ENCODE measurements at regions not wholly inside any gene's neighbourhood (a gene's known extent, or its start where the extent isn't known, plus 50 kb on each side); places are given as distances from the start of the nearest gene placed in this dataset.
"Not testable (repeated sequence)": the region's sequence is repeated elsewhere in the genome, so short reads cannot be mapped to it uniquely, and the experiment has no call there.

- H3K4me1 ChIP-seq = no peaks in the 10 kb centered on the region
- no peak for ATAC-seq
- intact Hi-C loops (cut with DNase I) = no loop called here
- H3K27ac ChIP-seq = no peak overlapping the region
- TF ChIP-seq CTCF (IDR thresholded peaks at IDR 0.05) = no peak
- H3K4me3 ChIP-seq = no peak overlapping the region
- no peaks in the 10 kb centered on the region for H3K9me3 ChIP-seq
- H3K27me3 ChIP-seq (ENCODE audit: low read depth) = no peaks in the 10 kb centered on the region
- DNase-seq = no peak
- no peaks in the 10 kb centered on the region for H3K36me3 ChIP-seq
Measured at GRCh38 chr12:112711507-112711906, 80.0 kb upstream of the RPH3A start.

GRCh38 chr12:112712751-112713150 lies 78.8 kb upstream of the RPH3A start:
- not testable (repeated sequence) for DNase-seq, H3K9me3 ChIP-seq, H3K4me3 ChIP-seq

GRCh38 chr12:112713471-112713870 lies 78.1 kb upstream of the RPH3A start:
- DNase-seq = no peak
- H3K4me3 ChIP-seq = no peak overlapping the region
- no peaks in the 10 kb centered on the region for H3K36me3 ChIP-seq
- no peaks in the 10 kb centered on the region for H3K27me3 ChIP-seq (ENCODE audit: low read depth)
- H3K4me1 ChIP-seq = no peaks in the 10 kb centered on the region
- ATAC-seq = no peak
- intact Hi-C loops (cut with DNase I) = no loop called here
- no peaks in the 10 kb centered on the region for H3K9me3 ChIP-seq
- no peak for TF ChIP-seq CTCF (IDR thresholded peaks at IDR 0.05)
- H3K27ac ChIP-seq = no peak overlapping the region

More at GRCh38 chr12:112712751-112713150, 78.8 kb upstream of the RPH3A start:
- H3K36me3 ChIP-seq; intact Hi-C loops (cut with DNase I); H3K27me3 ChIP-seq (ENCODE audit: low read depth); H3K4me1 ChIP-seq; ATAC-seq; H3K27ac ChIP-seq: not testable (repeated sequence)

- no peaks in the 10 kb centered on the region for H3K4me1 ChIP-seq
- TF ChIP-seq CTCF (IDR thresholded peaks at IDR 0.05) = no peak
- H3K27ac ChIP-seq = no peak overlapping the region
- no peak for DNase-seq
- no peak for ATAC-seq
- intact Hi-C loops (cut with DNase I) = no loop called here
- no peaks in the 10 kb centered on the region for H3K9me3 ChIP-seq
- H3K4me3 ChIP-seq = no peak overlapping the region
- H3K36me3 ChIP-seq = no peaks in the 10 kb centered on the region
- no peaks in the 10 kb centered on the region for H3K27me3 ChIP-seq (ENCODE audit: low read depth)
Measured at GRCh38 chr12:112714166-112714710, 77.3 kb upstream of the RPH3A start.

- TF ChIP-seq CTCF (IDR thresholded peaks at IDR 0.05) = no peak
Measured at GRCh38 chr12:112716099-112717093, 75.2 kb upstream of the RPH3A start.

GRCh38 chr12:112728864-112729263 lies 62.7 kb upstream of the RPH3A start:
- Histone ChIP-seq H3K4me1 (no peaks in the 10 kb centered on the region), H3K36me3 (no peaks in the 10 kb centered on the region), H3K27ac (no peak overlapping the region), H3K4me3 (no peak overlapping the region), H3K9me3 (no peaks in the 10 kb centered on the region), H3K27me3 (ENCODE audit: low read depth) (no peaks in the 10 kb centered on the region)
- TF ChIP-seq CTCF (IDR thresholded peaks at IDR 0.05) = no peak
- intact Hi-C loops (cut with DNase I) = no loop called here
- ATAC-seq = no peak
- no peak for DNase-seq

More at GRCh38 chr12:112716099-112717093, 75.2 kb upstream of the RPH3A start:
- no peaks in the 10 kb centered on the region for H3K36me3 ChIP-seq
- ATAC-seq (no peak), DNase-seq (no peak)
- H3K4me3 ChIP-seq = no peak overlapping the region
- intact Hi-C loops (cut with DNase I) = no loop called here
- H3K27me3 ChIP-seq (ENCODE audit: low read depth) = no peaks in the 10 kb centered on the region
- no peaks in the 10 kb centered on the region for H3K9me3 ChIP-seq
- H3K4me1 ChIP-seq = no peaks in the 10 kb centered on the region
- no peak overlapping the region for H3K27ac ChIP-seq
